IPS DF 6.9 (cell line): ENCODE measurements at regions not wholly inside any gene's neighbourhood (a gene's known extent, or its start where the extent isn't known, plus 50 kb on each side); places are given as distances from the start of the nearest gene placed in this dataset.

Experiments used
- DNase-seq: peaks from one replicate; pipeline ENCODE4 v3.0.0-alpha.2; 2013; ENCODE audit warnings: low read depth, low spot score
- H3K27ac ChIP-seq: one replicate; pipeline ENCODE4 v1.5.1; 2013; ENCODE audit warnings: low read length, control low read depth
- H3K27me3 ChIP-seq: 2 replicates; pipeline ENCODE4 v1.6.1; 2013; ENCODE audit warnings: mild to moderate bottlenecking, low read length; ENCODE audit not compliant: control insufficient read depth, insufficient read depth
- H3K36me3 ChIP-seq: 2 replicates; pipeline ENCODE4 v1.6.1; 2013; ENCODE audit warnings: low read length; ENCODE audit not compliant: control insufficient read depth, insufficient read depth
- H3K4me1 ChIP-seq: 2 replicates; pipeline ENCODE4 v1.6.1; 2013; ENCODE audit warnings: low read length; ENCODE audit not compliant: control insufficient read depth, insufficient read depth
- H3K4me3 ChIP-seq: 2 replicates; pipeline ENCODE4 v1.5.1; 2013; ENCODE audit warnings: mild to moderate bottlenecking, low read length
- H3K9me3 ChIP-seq: 2 replicates; pipeline ENCODE4 v1.6.1; 2013; ENCODE audit warnings: low read length, inconsistent platforms; ENCODE audit not compliant: control insufficient read depth, insufficient read depth
- WGBS: extraction: QIAGEN DNeasy Blood & Tissue Kit; methylation state at CpG from one replicate; pipeline ENCODE4 v1.1.7; 2013; ENCODE audit warnings: mixed read lengths, missing lambda C conversion rate; ENCODE audit not compliant: insufficient read length, insufficient coverage; 5-methylcytosine and 5-hydroxymethylcytosine counted together

DNA sequence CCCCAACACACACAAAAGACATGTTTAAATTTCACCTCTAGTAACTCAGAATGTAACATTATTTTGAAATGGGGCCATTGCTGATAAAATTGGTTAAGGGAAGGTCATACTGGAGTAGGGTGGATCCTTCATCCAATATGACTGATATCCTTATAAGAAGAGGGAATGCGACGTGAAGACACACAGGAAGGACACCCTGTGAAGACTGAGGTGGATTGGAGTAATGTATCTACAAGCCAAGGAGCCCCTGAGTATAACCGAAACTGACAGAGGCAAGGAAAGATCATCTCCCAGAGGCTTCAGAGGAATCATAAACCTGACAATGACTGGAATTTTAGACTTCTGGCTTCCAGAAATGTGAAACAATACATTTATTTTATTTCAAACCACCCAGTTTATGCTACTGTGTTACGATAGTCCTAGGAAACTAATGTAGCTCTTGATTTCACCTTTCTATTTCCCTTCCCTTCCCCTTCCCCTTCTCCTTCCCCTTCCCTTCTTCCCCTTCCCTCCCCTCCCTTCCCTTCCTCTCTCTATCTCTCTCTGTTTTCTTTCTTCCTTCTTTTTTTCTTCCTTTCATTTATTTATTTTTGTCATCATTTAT, 1775.4 kb downstream of the LRRC4C start:
- Histone ChIP-seq H3K36me3 (0 out of 2 replicates have a peak, but pooled peaks cover 3% of the 10 kb centered on the region), H3K27ac (no peak overlapping the region), H3K9me3 (peaks cover 3% of the 10 kb centered on the region; the same call in 1 of the 2 replicates), H3K4me1 (peaks cover 2% of the 10 kb centered on the region; the same call in 1 of the 2 replicates), H3K4me3 (no peak overlapping the region), H3K27me3 (no peaks in the 10 kb centered on the region)
- WGBS, result no CpG with 5 or more reads among the region's 4 CpGs
- DNase-seq, result no peak

DNA sequence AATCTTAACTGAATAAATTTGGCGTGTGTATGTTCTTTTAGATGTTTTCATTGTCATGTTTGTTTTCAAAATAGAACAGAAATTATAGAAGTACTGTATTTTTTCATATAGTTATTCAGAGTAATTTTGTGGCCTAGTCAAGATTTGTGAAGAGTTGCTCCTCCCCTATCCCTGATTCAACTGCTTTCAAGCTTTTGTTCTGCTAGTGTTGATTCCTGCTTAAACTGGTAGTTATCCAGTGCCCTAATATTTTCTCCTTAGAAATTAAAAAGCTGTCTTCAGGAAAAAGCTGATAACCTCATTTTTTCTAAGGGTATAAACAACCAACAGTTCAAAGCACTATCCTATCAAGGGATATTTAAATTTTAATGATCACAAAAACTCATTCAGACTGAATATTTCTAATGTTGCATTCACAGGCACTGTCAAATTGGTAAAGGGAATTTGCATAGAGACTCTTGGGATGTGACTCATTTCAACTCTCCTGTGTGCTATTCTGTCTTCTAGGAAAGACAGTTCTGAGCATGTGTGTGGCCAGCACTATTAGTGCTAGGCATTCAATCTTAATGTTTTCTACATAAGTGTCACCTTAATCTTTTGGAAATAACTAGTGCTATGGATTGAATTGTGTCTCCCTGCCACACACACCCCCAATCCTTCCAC, 1776.0 kb downstream of the LRRC4C start:
- Histone ChIP-seq H3K36me3 (0 out of 2 replicates have a peak, but pooled peaks cover 3% of the 10 kb centered on the region), H3K9me3 (peaks cover 3% of the 10 kb centered on the region; the same call in 1 of the 2 replicates), H3K4me3 (no peak overlapping the region), H3K27ac (no peak overlapping the region), H3K27me3 (no peaks in the 10 kb centered on the region), H3K4me1 (peaks cover 2% of the 10 kb centered on the region; the same call in 1 of the 2 replicates)
- WGBS, result no CpG with 5 or more reads among the region's 1 CpG
- no peak for DNase-seq

DNA sequence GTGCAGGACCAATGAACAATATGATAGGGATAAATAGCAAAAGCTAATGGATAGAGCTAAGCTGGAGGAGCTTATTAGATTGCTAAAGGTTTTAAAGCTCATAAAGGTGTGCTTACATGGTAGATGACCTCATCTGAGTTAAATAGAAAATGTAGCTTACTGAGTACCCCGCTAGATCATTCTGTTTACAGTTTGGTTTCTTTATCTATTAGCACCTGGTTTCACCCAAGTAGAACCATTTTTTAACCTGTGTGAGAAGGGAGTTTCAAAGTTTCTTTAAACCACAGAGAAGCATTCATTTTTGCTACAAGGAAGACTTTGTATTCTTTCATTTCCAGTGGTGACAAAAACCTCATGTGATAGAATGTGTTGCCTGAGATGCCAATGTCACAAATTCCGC, 1778.0 kb downstream of the LRRC4C start:
- Histone ChIP-seq H3K4me3 (no peak overlapping the region), H3K27ac (no peak overlapping the region), H3K27me3 (no peaks in the 10 kb centered on the region), H3K9me3 (peaks cover 3% of the 10 kb centered on the region; the same call in 1 of the 2 replicates), H3K36me3 (0 out of 2 replicates have a peak, but pooled peaks cover 3% of the 10 kb centered on the region), H3K4me1 (peaks cover 3% of the 10 kb centered on the region; the same call in 1 of the 2 replicates)
- DNase-seq, result no peak
- WGBS, result no CpG with 5 or more reads among the region's 2 CpGs

DNA sequence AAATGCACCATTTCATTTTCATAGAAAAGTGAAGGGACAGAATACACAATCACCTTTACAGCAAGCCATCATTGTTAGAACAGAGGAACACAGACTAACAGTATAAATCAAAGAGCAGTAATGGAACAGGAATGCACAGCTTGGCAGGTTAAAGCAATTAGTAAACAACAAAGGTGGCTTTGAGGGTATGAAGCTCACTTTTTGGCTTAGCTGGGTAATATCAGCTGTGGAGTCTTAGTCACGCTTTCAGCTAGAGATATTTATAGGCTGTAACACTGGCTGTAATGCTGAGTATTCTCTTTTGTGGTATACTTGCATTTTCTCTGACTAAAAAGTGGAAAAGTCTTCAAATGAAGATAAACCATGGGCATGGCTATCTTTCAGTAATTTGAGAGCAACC, 1780.5 kb downstream of the LRRC4C start:
- WGBS, result no CpG with 5 or more reads among the region's 1 CpG
- DNase-seq, result no peak
- Histone ChIP-seq H3K36me3 (0 out of 2 replicates have a peak, but pooled peaks cover 3% of the 10 kb centered on the region), H3K27ac (no peak overlapping the region), H3K27me3 (no peaks in the 10 kb centered on the region), H3K9me3 (peaks cover 3% of the 10 kb centered on the region; the same call in 1 of the 2 replicates), H3K4me3 (no peak overlapping the region), H3K4me1 (peaks cover 2% of the 10 kb centered on the region; the same call in 1 of the 2 replicates)

DNA sequence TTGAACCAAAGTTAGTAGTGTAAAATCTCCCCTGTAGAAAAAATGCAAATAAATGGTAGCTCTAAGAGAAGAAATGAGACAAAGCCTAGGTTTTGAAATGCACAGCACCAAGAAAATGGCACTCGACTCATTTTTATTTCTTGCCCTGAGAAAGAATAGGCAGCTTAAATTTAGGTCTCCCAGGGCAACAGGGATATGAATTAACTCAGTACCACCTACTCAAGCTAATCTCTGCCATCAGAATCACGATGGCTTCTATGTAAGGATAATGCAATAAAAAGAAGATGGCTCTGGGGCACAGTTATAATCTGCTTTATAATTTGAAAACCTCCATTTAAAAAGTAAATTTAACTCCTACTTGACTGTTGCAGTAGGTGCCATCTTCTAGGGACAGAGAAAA, 1784.3 kb downstream of the LRRC4C start:
- DNase-seq, result no peak
- Histone ChIP-seq H3K27me3 (no peaks in the 10 kb centered on the region), H3K36me3 (0 out of 2 replicates have a peak, but pooled peaks cover 3% of the 10 kb centered on the region), H3K27ac (no peak overlapping the region), H3K9me3 (peaks cover 3% of the 10 kb centered on the region; the same call in 1 of the 2 replicates), H3K4me1 (0 out of 2 replicates have a peak, but pooled peaks cover 1% of the 10 kb centered on the region), H3K4me3 (no peak overlapping the region)
- WGBS, result no CpG with 5 or more reads among the region's 2 CpGs

DNA sequence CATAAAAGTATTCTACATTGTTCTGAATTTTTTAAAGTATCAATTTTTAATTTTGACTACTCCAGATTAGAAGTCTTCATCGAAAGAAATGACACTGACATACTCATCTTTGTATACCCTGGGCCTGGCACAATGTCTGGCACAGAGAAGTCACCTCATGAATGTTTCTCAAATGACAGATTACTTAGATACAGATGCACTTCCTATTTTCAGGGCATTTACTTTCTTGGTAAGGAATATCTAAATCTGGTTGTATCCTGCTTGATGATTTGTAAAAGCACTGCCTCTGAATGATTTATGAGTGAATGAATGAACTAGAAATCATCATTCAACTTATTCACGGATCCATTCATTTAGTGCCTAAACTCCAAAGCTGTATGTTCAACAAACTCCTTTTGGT, 1784.7 kb downstream of the LRRC4C start:
- WGBS, result no CpG with 5 or more reads among the region's 2 CpGs
- 0 out of 2 replicates have a peak, but pooled peaks cover 1% of the 10 kb centered on the region for H3K4me1 ChIP-seq

DNA sequence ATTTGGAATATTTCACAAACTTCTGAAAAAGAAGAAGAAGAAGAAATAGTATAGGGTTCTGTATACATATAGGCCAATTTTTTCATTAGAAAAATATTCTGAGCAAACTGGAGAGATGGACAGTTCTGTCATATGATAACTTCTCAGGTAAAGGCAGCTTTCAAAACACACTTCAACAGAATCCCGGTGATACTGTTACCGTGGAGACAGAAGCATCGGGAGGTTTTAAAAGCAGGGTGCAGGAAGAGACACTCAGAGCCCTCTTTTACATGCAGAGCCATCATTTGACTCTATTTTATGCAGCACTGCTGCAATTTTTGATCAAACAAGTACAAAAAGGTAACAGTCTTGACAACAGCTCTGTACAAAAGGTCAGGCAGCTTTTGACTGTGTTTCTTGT, 1785.4 kb downstream of the LRRC4C start:
- DNase-seq, result no peak
- no CpG with 5 or more reads among the region's 3 CpGs for WGBS

More for the DNA sequence above, 1784.7 kb downstream of the LRRC4C start:
- Histone ChIP-seq H3K27me3 (no peaks in the 10 kb centered on the region), H3K27ac (no peak overlapping the region), H3K4me3 (no peak overlapping the region), H3K36me3 (0 out of 2 replicates have a peak, but pooled peaks cover 1% of the 10 kb centered on the region), H3K9me3 (peaks cover 1% of the 10 kb centered on the region; the same call in 1 of the 2 replicates)
- no peak for DNase-seq

DNA sequence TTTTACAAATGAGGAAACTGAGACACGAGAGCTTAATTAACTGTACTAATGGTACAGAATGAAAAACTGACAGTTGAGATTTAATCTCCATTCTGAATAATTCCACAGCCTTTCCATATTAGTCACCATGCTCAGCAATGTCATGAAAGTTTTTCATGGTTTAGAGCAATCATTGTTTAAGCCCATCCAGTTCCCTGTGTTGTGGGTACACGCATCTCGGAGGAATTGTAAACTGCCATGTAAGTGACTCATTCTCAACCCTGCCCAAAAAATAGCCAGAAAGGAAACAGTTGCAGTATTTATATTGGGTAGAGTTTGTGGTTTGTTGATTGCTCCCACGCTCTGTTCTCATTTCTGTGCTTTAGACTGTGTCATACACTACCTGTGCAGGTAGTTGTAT, 1790.8 kb downstream of the LRRC4C start:
- Histone ChIP-seq H3K36me3 (no peaks in the 10 kb centered on the region), H3K4me1 (no peaks in the 10 kb centered on the region), H3K9me3 (no peaks in the 10 kb centered on the region), H3K27ac (no peak overlapping the region), H3K4me3 (no peak overlapping the region), H3K27me3 (no peaks in the 10 kb centered on the region)
- DNase-seq, result no peak
- no CpG with 5 or more reads among the region's 4 CpGs for WGBS

More for the DNA sequence above, 1785.4 kb downstream of the LRRC4C start:
- H3K4me3 ChIP-seq, result no peak overlapping the region
- H3K9me3 ChIP-seq, result no peaks in the 10 kb centered on the region
- H3K27ac ChIP-seq, result no peak overlapping the region
- 0 out of 2 replicates have a peak, but pooled peaks cover 1% of the 10 kb centered on the region for H3K4me1 ChIP-seq
- no peaks in the 10 kb centered on the region for H3K36me3 ChIP-seq
- H3K27me3 ChIP-seq, result no peaks in the 10 kb centered on the region

DNA sequence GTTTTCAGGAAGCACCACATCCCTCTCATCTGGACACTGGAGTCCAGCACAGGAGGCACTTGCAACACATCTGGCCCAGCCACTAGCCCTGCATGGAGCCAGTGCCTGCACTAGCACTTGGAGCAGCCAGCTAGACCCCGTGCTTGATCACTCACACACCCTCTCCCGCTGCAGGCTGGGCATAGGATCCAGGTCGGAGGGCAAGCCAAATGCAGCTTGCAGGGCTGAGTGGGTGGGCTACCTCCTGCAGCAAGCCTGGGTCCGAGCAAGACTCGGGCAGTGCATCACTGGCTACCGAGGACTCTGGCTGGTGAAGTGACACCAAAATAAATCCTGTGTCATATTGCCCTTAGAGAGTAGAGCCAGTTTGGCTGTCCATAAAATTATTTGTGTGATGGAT, 1795.4 kb downstream of the LRRC4C start:
- H3K4me3 ChIP-seq, result no peak overlapping the region
- no peaks in the 10 kb centered on the region for H3K27me3 ChIP-seq
- no peaks in the 10 kb centered on the region for H3K9me3 ChIP-seq
- no peak overlapping the region for H3K27ac ChIP-seq
- WGBS, result no CpG with 5 or more reads among the region's 6 CpGs
- H3K4me1 ChIP-seq, result no peaks in the 10 kb centered on the region; the same call in 1 of the 2 replicates
- DNase-seq, result no peak
- no peaks in the 10 kb centered on the region for H3K36me3 ChIP-seq

DNA sequence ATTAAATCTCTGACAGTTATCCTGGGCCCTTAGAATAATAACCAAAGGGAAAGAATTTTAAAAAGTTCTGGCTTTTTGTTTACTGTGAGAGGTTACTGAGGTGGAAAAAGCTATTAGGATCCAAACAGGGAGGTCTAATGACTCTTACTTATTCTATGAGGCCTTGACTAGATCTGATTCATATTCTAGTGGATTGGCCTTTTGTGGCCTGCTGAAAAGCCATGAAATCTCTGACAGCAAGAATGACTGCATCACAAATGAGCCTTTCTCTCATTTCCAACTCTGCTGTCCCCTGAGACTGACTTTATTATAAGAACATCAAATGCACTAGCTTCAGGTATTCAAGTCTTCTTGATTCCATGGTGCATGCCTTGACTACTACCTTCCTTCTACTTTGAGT, 1797.6 kb downstream of the LRRC4C start:
- H3K4me1 ChIP-seq, result no peaks in the 10 kb centered on the region; the same call in 1 of the 2 replicates
- H3K9me3 ChIP-seq, result no peaks in the 10 kb centered on the region
- no peak overlapping the region for H3K4me3 ChIP-seq
- no peaks in the 10 kb centered on the region for H3K27me3 ChIP-seq
- DNase-seq, result no peak
- H3K36me3 ChIP-seq, result no peaks in the 10 kb centered on the region
- no peak overlapping the region for H3K27ac ChIP-seq
